K562 (cell line): ENCODE measurements at regions not wholly inside any gene's neighbourhood (a gene's known extent, or its start where the extent isn't known, plus 50 kb on each side); places are given as distances from the start of the nearest gene placed in this dataset.

Experiments
- ATAC-seq: fragments of 200-7000 bp; cut with Tn5 transposase; 3 replicates; pipeline ENCODE4 v1.9.1; 2020; ENCODE audit warnings: moderate library complexity
- BruUV-seq: library from RNA; stranded (reverse); fragments of 400-500 nt; replicated peaks from 2 replicates; lab custom pipeline; 2021; lab: Mats Ljungman, UMichigan
- CTCF ChIA-PET: fragments of 300-600 bp; formaldehyde crosslinking; extraction: SDS; loops from one replicate; lab custom pipeline; 2021; ENCODE audit warnings: low intra/inter-chr PET ratio; lab: Yijun Ruan, JAX
- POLR2A ChIA-PET: fragments of 300-600, 350-650 bp; sonication (Branson Sonifier 250); formaldehyde crosslinking; extraction: SDS; loops from one replicate; lab custom pipeline; 2021; ENCODE audit warnings: antibody characterized with exemption, inconsistent platforms; lab: Yijun Ruan, JAX
- DNase-seq, 4 experiments: peaks; one replicate each; pipeline versions ENCODE4 v3.0.0 to v3.0.0-alpha.2; 2011 to 2018; ENCODE audit warnings: low spot score in 3 of 4, mixed read lengths in 3 of 4; ENCODE audit errors: extremely low read depth in 1 of 4
- FAIRE-seq: peaks from 2 replicates; lab custom pipeline; 2011; peaks lifted over from hg19 to GRCh38; lab: Jason Lieb, UNC
- H2AFZ ChIP-seq: 2 replicates; pipeline ENCODE4 v1.6.0; 2011; ENCODE audit warnings: low read depth, low read length, control low read depth, inconsistent platforms
- H3K27ac ChIP-seq: fragments of 200-600 bp; 3 replicates; pipeline ENCODE4 v1.8.0; 2011; ENCODE audit warnings: low read depth, mild to moderate bottlenecking, control low read depth, inconsistent platforms, low read length, moderate library complexity, mixed read lengths; ENCODE audit errors: extremely low read depth
- H3K27me3 ChIP-seq, 2 experiments: fragments of 300-600 bp in 1 of 2; 2 replicates in 1 of 2; 3 replicates in 1 of 2; pipeline versions ENCODE4 v1.6.0 to v1.8.0; 2011; ENCODE audit warnings: inconsistent platforms in 2 of 2, low read length in 2 of 2, mild to moderate bottlenecking in 1 of 2, mixed read lengths in 1 of 2, moderate library complexity in 1 of 2; ENCODE audit not compliant: control insufficient read depth in 2 of 2, insufficient read depth in 2 of 2
- H3K36me3 ChIP-seq: fragments of 300-600 bp; 3 replicates; pipeline ENCODE4 v1.8.0; 2011; ENCODE audit warnings: mild to moderate bottlenecking, low read length, inconsistent platforms; ENCODE audit not compliant: control insufficient read depth, insufficient read depth
- H3K4me1 ChIP-seq, 2 experiments: fragments of 200-600 bp in 1 of 2; replicated peaks in 1 of 2; 2 replicates in 1 of 2; 3 replicates in 1 of 2; pipeline versions ENCODE4 v1.5.1 to v1.8.0; 2011; ENCODE audit warnings: inconsistent platforms in 2 of 2, low read length in 2 of 2, mild to moderate bottlenecking in 1 of 2, mixed read lengths in 1 of 2, moderate library complexity in 1 of 2; ENCODE audit not compliant: control insufficient read depth in 2 of 2, insufficient read depth in 2 of 2
- H3K4me2 ChIP-seq: 2 replicates; pipeline ENCODE4 v1.6.1; 2011; ENCODE audit warnings: low read length, control low read depth, inconsistent platforms, mixed read lengths; ENCODE audit not compliant: insufficient read depth
- H3K4me3 ChIP-seq: fragments of 200-600 bp; sonication (generic), shearing (Covaris generic); 2 replicates; pipeline ENCODE4 v1.5.1; 2016; ENCODE audit warnings: control low read depth, inconsistent platforms
- H3K79me2 ChIP-seq: fragments of 200-600 bp; 3 replicates; pipeline ENCODE4 v1.8.0; 2011; ENCODE audit warnings: low read length, inconsistent platforms; ENCODE audit not compliant: control insufficient read depth, insufficient read depth
- H3K9ac ChIP-seq, 2 experiments: 2 replicates each; pipeline versions ENCODE4 v1.6.0 to v1.6.1; 2011; ENCODE audit warnings: low read depth in 2 of 2, low read length in 2 of 2, control low read depth in 1 of 2, inconsistent platforms in 1 of 2, mild to moderate bottlenecking in 1 of 2, mixed read lengths in 1 of 2; ENCODE audit not compliant: insufficient read depth in 1 of 2
- H3K9me1 ChIP-seq: one replicate; pipeline ENCODE4 v1.6.0; 2011; ENCODE audit warnings: inconsistent platforms, mild to moderate bottlenecking, low read length, moderate library complexity; ENCODE audit not compliant: control insufficient read depth, insufficient read depth
- H3K9me3 ChIP-seq: replicated peaks from 2 replicates; pipeline ENCODE4 v1.5.1; 2011; ENCODE audit warnings: low read depth, low read length, inconsistent platforms; ENCODE audit not compliant: control insufficient read depth, insufficient read depth
- H4K20me1 ChIP-seq: replicated peaks from 2 replicates; pipeline ENCODE4 v1.6.1; 2011; ENCODE audit warnings: low read length, inconsistent platforms, mixed read lengths; ENCODE audit not compliant: control insufficient read depth, insufficient read depth
- BRCA1 ChIP-seq, 2 experiments: fragments of 450-650 bp in 1 of 2; sonication (generic) in 1 of 2; formaldehyde crosslinking in 1 of 2; IDR thresholded peaks; 2 replicates each; pipeline versions ENCODE4 v1.5.0 to v1.6.1; 2017 to 2020; ENCODE audit warnings: mild to moderate bottlenecking in 1 of 2, missing genetic modification reagents in 1 of 2
- BRF2 ChIP-seq: IDR thresholded peaks from 3 replicates; pipeline ENCODE4 v1.6.1; 2011; ENCODE audit warnings: borderline replicate concordance, mild to moderate bottlenecking; ENCODE audit not compliant: insufficient read length, insufficient read depth
- CXXC5 ChIP-seq: fragments of 250-450 bp; sonication (Bioruptor Pico); IDR thresholded peaks from 2 replicates; pipeline ENCODE4 v1.8.0; 2022; ENCODE audit warnings: inconsistent platforms, mild to moderate bottlenecking, moderate library complexity
- HCFC1 ChIP-seq: IDR thresholded peaks from 2 replicates; pipeline ENCODE4 v1.6.1; 2012; ENCODE audit warnings: low read depth, low read length, improper control_type of control experiment
- HDAC1 ChIP-seq, 2 experiments: fragments of 450-650 bp; IDR thresholded peaks; 2 replicates each; pipeline ENCODE4 v1.6.1; 2016 to 2017; ENCODE audit warnings: inconsistent platforms in 1 of 2, mild to moderate bottlenecking in 1 of 2, moderate library complexity in 1 of 2
- HNRNPL ChIP-seq: fragments of 200-400 bp; formaldehyde crosslinking; IDR thresholded peaks from 2 replicates; pipeline ENCODE4 v1.6.1; 2017; ENCODE audit warnings: low read depth, mild to moderate bottlenecking, low read length
- MAFG ChIP-seq: fragments of 450-650 bp; conservative IDR thresholded peaks from 2 replicates; pipeline ENCODE4 v1.6.1; 2016; ENCODE audit warnings: missing genetic modification characterization, missing compliant biosample characterization
- MCM2 ChIP-seq: fragments of 450-650 bp; IDR thresholded peaks from 2 replicates; pipeline ENCODE4 v1.6.1; 2017; ENCODE audit warnings: low read depth, mild to moderate bottlenecking
- MEIS2 ChIP-seq: fragments of 450-650 bp; IDR thresholded peaks from 2 replicates; pipeline ENCODE4 v1.6.1; 2014; ENCODE audit warnings: mild to moderate bottlenecking; ENCODE audit not compliant: partially characterized antibody
- MTA1 ChIP-seq: fragments of 450-650 bp; IDR thresholded peaks from 2 replicates; pipeline ENCODE4 v1.6.1; 2017; ENCODE audit warnings: borderline replicate concordance
- SMAD1 ChIP-seq: fragments of 150-350 bp; IDR thresholded peaks from 2 replicates; pipeline ENCODE4 v1.6.1; 2014; ENCODE audit warnings: low read length, low read depth; ENCODE audit not compliant: partially characterized antibody
- SMARCA4 ChIP-seq: fragments of 450-650 bp; IDR thresholded peaks from 2 replicates; pipeline ENCODE4 v1.6.1; 2016
- TAF9B ChIP-seq: fragments of 450-650 bp; IDR thresholded peaks from 2 replicates; pipeline ENCODE4 v1.6.1; 2018; ENCODE audit warnings: mild to moderate bottlenecking; ENCODE audit not compliant: partially characterized antibody
- TOE1 ChIP-seq, 2 experiments: fragments of 450-650 bp in 1 of 2; sonication (generic) in 1 of 2; formaldehyde crosslinking in 1 of 2; IDR thresholded peaks; 2 replicates each; pipeline versions ENCODE4 v1.7.1 to v1.8.0; 2016 to 2022; ENCODE audit warnings: borderline replicate concordance in 2 of 2, mild to moderate bottlenecking in 2 of 2, antibody characterized with exemption in 1 of 2, inconsistent platforms in 1 of 2, low read depth in 1 of 2, missing genetic modification reagents in 1 of 2, moderate library complexity in 1 of 2
- WGBS: fragments of 100-300 bp; shearing (Covaris generic); methylation state at CpG from one replicate; pipeline ENCODE4 v1.1.6; 2016; ENCODE audit warnings: low coverage, mixed read lengths; ENCODE audit not compliant: insufficient coverage; ENCODE audit errors: missing lambda C conversion rate; 5-methylcytosine and 5-hydroxymethylcytosine counted together
- in situ Hi-C: fragments of 300-500 bp; cut with MboI; formaldehyde crosslinking; loops from 4 replicates; pipeline ENCODE4 v1.15.0; 2018; ENCODE audit warnings: inconsistent platforms, mixed read lengths
- intact Hi-C: fragments of 100-400 bp; cut with micrococcal nuclease; formaldehyde crosslinking; loops from 2 replicates; pipeline ENCODE4 v1.14.2; 2022
- TF ChIP-seq, protein P1 (sequence below): fragments of 450-650 bp; conservative IDR thresholded peaks from 2 replicates; pipeline ENCODE4 v1.6.1; 2016; ENCODE audit warnings: missing genetic modification characterization, low read depth, mild to moderate bottlenecking, control low read depth, missing compliant biosample characterization
- TF ChIP-seq, protein P2 (sequence below): fragments of 150-350 bp; conservative IDR thresholded peaks from 2 replicates; pipeline ENCODE4 v1.6.1; 2014; ENCODE audit warnings: low read length

- H3K4me2 ChIP-seq = no peak overlapping the region
- no peak for DNase-seq
- ChIA-PET CTCF (no interaction called here), POLR2A (no interaction called here)
- 0% methylated on average over 1 of the region's 1 CpG for WGBS
- H3K4me3 ChIP-seq = no peak overlapping the region
- H3K9me3 ChIP-seq = no peaks in the 10 kb centered on the region
- H3K4me1 ChIP-seq = no peaks in the 10 kb centered on the region
- BruUV-seq = no TSS peak
- no peak overlapping the region for H2AFZ ChIP-seq
- in situ Hi-C loops = no loop called here
- intact Hi-C loops = no loop called here
- H4K20me1 ChIP-seq = no peaks in the 10 kb centered on the region
- no peaks in the 10 kb centered on the region for H3K79me2 ChIP-seq
- no peaks in the 10 kb centered on the region for H3K9me1 ChIP-seq
- H3K27ac ChIP-seq = no peak overlapping the region
- no peak for ATAC-seq
- H3K9ac ChIP-seq = no peak overlapping the region
- no peaks in the 10 kb centered on the region for H3K36me3 ChIP-seq
- peaks cover 15 to 26% of the 10 kb centered on the region in 2 experiments; a peak in 4 of 5 replicates for H3K27me3 ChIP-seq
- no peak for FAIRE-seq
- TF ChIP-seq TAF9B (no peak), BRCA1 (IDR thresholded peaks at IDR 0.05) (no peak), BRCA1 (CRISPR knock-in tag; IDR thresholded peaks at IDR 0.05) (no peak), SMAD1 (no peak), MAFG (tag) (no peak), MEIS2 (no peak), SMARCA4 (no peak), HDAC1 (IDR thresholded peaks at IDR 0.05) (no peak), TOE1 (IDR thresholded peaks at IDR 0.05; ENCODE audit: borderline replicate concordance) (no peak), TOE1 (CRISPR knock-in tag; IDR thresholded peaks at IDR 0.05; ENCODE audit: borderline replicate concordance, low read depth) (no peak), MTA1 (no peak), HCFC1 (no peak), BRF2 (no peak), HNRNPL (no peak), MCM2 (no peak), CXXC5 (no peak)
- TF ChIP-seq, protein P1, sequence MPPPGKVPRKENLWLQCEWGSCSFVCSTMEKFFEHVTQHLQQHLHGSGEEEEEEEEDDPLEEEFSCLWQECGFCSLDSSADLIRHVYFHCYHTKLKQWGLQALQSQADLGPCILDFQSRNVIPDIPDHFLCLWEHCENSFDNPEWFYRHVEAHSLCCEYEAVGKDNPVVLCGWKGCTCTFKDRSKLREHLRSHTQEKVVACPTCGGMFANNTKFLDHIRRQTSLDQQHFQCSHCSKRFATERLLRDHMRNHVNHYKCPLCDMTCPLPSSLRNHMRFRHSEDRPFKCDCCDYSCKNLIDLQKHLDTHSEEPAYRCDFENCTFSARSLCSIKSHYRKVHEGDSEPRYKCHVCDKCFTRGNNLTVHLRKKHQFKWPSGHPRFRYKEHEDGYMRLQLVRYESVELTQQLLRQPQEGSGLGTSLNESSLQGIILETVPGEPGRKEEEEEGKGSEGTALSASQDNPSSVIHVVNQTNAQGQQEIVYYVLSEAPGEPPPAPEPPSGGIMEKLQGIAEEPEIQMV = no peak
- TF ChIP-seq, protein P2, sequence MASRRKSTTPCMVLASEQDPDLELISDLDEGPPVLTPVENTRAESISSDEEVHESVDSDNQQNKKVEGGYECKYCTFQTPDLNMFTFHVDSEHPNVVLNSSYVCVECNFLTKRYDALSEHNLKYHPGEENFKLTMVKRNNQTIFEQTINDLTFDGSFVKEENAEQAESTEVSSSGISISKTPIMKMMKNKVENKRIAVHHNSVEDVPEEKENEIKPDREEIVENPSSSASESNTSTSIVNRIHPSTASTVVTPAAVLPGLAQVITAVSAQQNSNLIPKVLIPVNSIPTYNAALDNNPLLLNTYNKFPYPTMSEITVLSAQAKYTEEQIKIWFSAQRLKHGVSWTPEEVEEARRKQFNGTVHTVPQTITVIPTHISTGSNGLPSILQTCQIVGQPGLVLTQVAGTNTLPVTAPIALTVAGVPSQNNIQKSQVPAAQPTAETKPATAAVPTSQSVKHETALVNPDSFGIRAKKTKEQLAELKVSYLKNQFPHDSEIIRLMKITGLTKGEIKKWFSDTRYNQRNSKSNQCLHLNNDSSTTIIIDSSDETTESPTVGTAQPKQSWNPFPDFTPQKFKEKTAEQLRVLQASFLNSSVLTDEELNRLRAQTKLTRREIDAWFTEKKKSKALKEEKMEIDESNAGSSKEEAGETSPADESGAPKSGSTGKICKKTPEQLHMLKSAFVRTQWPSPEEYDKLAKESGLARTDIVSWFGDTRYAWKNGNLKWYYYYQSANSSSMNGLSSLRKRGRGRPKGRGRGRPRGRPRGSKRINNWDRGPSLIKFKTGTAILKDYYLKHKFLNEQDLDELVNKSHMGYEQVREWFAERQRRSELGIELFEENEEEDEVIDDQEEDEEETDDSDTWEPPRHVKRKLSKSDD = no peak
Observed at GRCh38 chr17:68679882-68680281, 78.7 kb upstream of the FAM20A start.
